ENCODE measurements at regions not wholly inside any gene's neighbourhood (a gene's known extent, or its start where the extent isn't known, plus 50 kb on each side); places are given as distances from the start of the nearest gene placed in this dataset.

GRCh38 chr2:106581328-106581727 lies 94.2 kb downstream of the CD8B2 start:
- DNase-seq (ENCODE audit: low read depth in 2 of 2), result no peak
- no peak overlapping the region for H3K4me3 ChIP-seq (replicated peaks in 1 of 2; ENCODE audit: low read depth in 2 of 2, low read length in 2 of 2)
- TF ChIP-seq, protein P1, sequence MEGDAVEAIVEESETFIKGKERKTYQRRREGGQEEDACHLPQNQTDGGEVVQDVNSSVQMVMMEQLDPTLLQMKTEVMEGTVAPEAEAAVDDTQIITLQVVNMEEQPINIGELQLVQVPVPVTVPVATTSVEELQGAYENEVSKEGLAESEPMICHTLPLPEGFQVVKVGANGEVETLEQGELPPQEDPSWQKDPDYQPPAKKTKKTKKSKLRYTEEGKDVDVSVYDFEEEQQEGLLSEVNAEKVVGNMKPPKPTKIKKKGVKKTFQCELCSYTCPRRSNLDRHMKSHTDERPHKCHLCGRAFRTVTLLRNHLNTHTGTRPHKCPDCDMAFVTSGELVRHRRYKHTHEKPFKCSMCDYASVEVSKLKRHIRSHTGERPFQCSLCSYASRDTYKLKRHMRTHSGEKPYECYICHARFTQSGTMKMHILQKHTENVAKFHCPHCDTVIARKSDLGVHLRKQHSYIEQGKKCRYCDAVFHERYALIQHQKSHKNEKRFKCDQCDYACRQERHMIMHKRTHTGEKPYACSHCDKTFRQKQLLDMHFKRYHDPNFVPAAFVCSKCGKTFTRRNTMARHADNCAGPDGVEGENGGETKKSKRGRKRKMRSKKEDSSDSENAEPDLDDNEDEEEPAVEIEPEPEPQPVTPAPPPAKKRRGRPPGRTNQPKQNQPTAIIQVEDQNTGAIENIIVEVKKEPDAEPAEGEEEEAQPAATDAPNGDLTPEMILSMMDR (IDR thresholded peaks at IDR 0.05; ENCODE audit: low read depth, low read length), result no peak

GRCh38 chr2:106581755-106582147 lies 94.6 kb downstream of the CD8B2 start:
- DNase-seq (ENCODE audit: low read depth in 2 of 2), result no peak
- TF ChIP-seq, protein P1 (IDR thresholded peaks at IDR 0.05; ENCODE audit: low read depth, low read length), result no peak

GRCh38 chr2:106582148-106583143 lies 95.3 kb downstream of the CD8B2 start:
- peak; percentile 82 to 89 for DNase-seq (ENCODE audit: low read depth in 2 of 2)
- H3K4me3 ChIP-seq (replicated peaks in 1 of 2; ENCODE audit: low read depth in 2 of 2, low read length in 2 of 2), result peak overlapping the region; percentile 8 to 33
- TF ChIP-seq, protein P1 (IDR thresholded peaks at IDR 0.05; ENCODE audit: low read depth, low read length), result peak; percentile 92

More at GRCh38 chr2:106581755-106582147, 94.6 kb downstream of the CD8B2 start:
- H3K4me3 ChIP-seq (replicated peaks in 1 of 2; ENCODE audit: low read depth in 2 of 2, low read length in 2 of 2), result peak overlapping the region in 1 of 2 donors; percentile 33

GRCh38 chr2:106584304-106584954 lies 97.3 kb downstream of the CD8B2 start:
- TF ChIP-seq, protein P1 (IDR thresholded peaks at IDR 0.05; ENCODE audit: low read depth, low read length), result no peak
- DNase-seq (ENCODE audit: low read depth in 2 of 2), result no peak
- H3K4me3 ChIP-seq (replicated peaks in 1 of 2; ENCODE audit: low read depth in 2 of 2, low read length in 2 of 2), result no peak overlapping the region

DNA sequence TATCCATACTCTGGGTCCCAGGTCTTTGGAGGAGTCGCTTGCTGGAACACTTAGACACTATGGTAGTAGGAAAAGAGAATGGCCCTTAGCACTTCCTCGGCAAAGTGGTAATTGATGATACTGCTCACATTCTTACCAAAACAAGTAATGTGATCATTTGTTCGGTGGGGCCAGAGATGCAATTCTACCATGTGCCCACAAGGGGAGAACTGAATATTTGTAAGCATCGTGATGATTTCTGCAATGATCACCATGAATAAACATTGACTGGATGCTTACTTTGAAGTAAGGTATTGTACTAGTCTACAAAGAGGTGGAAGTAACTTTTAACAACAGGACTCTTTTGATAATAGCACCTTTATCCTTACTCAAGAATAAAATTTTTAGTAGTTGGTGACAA lies 109.7 kb downstream of the CD8B2 start:
- H3K4me3 ChIP-seq (replicated peaks in 1 of 2; ENCODE audit: low read depth in 2 of 2, low read length in 2 of 2), result no peak overlapping the region
- TF ChIP-seq, protein P1 (IDR thresholded peaks at IDR 0.05; ENCODE audit: low read depth, low read length), result peak; percentile 27
- DNase-seq (ENCODE audit: low read depth in 2 of 2), result peak in 1 of 2 donors; percentile 4

- TF ChIP-seq, protein P1 (IDR thresholded peaks at IDR 0.05; ENCODE audit: low read depth, low read length), result no peak
- DNase-seq (ENCODE audit: low read depth in 2 of 2), result no peak
- H3K4me3 ChIP-seq (replicated peaks in 1 of 2; ENCODE audit: low read depth in 2 of 2, low read length in 2 of 2), result no peak overlapping the region
Observed at GRCh38 chr2:106599540-106599939, 112.4 kb downstream of the CD8B2 start.

Data from cardiac fibroblast (primary cell).